ENCODE measurements at regions not wholly inside any gene's neighbourhood (a gene's known extent, or its start where the extent isn't known, plus 50 kb on each side); places are given as distances from the start of the nearest gene placed in this dataset.
A peak's percentile ranks its signal among the peaks of the same experiment; 100 is the strongest.
"Not testable (repeated sequence)": the region's sequence is repeated elsewhere in the genome, so short reads cannot be mapped to it uniquely, and the experiment has no call there.

- H3K27ac ChIP-seq = no peak overlapping the region
- in situ Hi-C loops (cut with HindIII; ENCODE audit: low pct_ligation_motif_present, low sequenced_read_pairs) = no loop called here
- DNase-seq = no peak
- no peak overlapping the region for H3K4me3 ChIP-seq (ENCODE audit: low read depth, low read length)
- no peaks in the 10 kb centered on the region for H3K27me3 ChIP-seq (replicated peaks)
- TF ChIP-seq CTCF (IDR thresholded peaks at IDR 0.05; ENCODE audit: low read depth, low read length, missing control alignments) = no peak
- H3K36me3 ChIP-seq (replicated peaks) = no peaks in the 10 kb centered on the region
Measured at GRCh38 chr17:31778523-31778922, 80.5 kb downstream of the COPRS start.

DNA sequence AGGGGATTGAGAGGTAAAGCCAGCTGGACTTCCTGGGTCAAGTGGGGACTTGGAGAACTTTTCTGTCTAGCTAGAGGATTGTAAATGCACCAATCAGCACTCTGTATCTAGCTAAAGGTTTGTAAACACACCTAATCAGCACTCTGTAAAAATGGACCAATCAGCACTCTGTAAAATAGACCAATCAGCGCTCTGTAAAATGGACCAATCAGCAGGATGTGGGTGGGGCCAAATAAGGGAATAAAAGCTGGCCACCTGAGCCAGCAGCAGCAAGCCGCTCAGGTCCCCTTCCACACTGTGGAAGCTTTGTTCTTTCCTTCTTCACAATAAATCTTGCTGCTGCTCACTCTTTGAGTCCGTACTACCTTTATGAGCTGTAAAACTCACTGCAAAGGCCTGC lies 87.7 kb downstream of the COPRS start:
- H3K27me3 ChIP-seq (replicated peaks); H3K36me3 ChIP-seq (replicated peaks); DNase-seq; in situ Hi-C loops (cut with HindIII; ENCODE audit: low pct_ligation_motif_present, low sequenced_read_pairs); H3K4me3 ChIP-seq (ENCODE audit: low read depth, low read length); H3K27ac ChIP-seq: not testable (repeated sequence)

DNA sequence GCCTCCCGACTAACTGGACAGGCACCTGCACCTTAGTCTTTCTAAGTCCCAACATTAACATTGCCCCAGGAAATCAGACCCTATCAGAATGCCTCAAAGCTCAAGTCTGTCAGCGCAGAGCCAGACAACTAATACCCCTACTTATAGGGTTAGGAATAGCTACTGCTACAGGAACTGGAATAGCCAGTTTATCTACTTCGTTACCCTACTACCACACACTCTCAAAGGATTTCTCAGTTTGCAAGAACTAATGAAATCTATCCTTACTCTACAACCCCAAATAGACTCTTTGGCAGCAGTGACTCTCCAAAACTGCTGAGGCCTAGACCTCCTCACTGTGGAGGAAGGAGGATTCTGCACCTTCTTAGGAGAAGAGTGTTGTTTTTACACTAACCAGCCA lies 88.5 kb downstream of the COPRS start:
- DNase-seq; H3K27me3 ChIP-seq (replicated peaks); in situ Hi-C loops (cut with HindIII; ENCODE audit: low pct_ligation_motif_present, low sequenced_read_pairs); H3K4me3 ChIP-seq (ENCODE audit: low read depth, low read length); H3K36me3 ChIP-seq (replicated peaks); H3K27ac ChIP-seq: not testable (repeated sequence)

DNA sequence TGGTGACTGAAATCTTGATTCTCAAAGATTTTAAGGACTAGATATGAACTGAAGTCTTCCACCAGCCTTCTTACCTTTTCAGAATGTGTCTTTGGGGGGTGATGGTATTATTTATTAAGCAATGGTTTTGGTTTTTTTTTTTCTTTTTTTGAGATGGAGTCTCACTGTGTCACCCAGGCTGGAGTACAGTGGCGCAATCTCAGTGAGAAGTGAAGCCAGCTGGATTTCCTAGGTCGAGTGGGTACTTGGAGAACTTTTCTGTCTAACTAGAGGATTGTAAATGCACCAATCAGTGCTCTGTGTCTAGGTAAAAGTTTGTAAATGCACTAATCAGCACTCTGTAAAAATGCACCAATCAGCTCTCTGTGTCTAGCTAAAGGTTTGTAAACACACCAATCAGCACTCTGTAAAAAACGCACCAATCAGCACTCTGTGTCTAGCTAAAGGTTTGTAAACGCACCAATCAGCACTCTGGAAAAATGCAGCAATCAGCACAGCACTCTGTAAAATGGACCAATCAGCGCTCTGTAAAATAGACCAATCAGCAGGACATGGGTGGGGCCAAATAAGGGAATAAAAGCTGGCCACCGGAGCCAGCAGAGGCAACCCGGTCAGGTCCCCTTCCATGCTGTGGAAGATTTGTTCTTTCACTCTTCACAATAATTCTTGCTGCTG lies 97.1 kb downstream of the COPRS start:
- H3K27ac ChIP-seq; H3K36me3 ChIP-seq (replicated peaks); H3K4me3 ChIP-seq (ENCODE audit: low read depth, low read length); H3K27me3 ChIP-seq (replicated peaks); in situ Hi-C loops (cut with HindIII; ENCODE audit: low pct_ligation_motif_present, low sequenced_read_pairs); DNase-seq: not testable (repeated sequence)

DNA sequence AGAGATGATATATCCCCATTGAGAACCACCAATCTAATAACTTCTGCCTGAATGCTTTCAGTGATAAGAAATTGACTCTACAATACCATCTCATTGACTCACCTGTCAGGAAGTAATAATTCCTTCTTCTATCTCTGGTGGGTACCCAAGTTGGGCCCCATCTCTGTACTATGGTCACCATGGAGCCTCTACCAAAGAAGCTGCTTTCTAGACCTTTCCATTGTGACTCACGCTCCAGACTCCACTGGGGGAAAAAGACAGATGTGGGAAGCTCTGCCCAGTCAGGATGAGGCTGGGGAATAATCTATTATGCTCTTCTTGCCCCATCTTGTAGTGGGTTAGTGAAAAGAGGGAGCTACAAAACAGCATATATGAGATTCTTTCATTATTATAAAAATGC lies 100.4 kb downstream of the COPRS start:
- TF ChIP-seq CTCF (IDR thresholded peaks at IDR 0.05; ENCODE audit: low read depth, low read length, missing control alignments) = no peak
- H3K27me3 ChIP-seq (replicated peaks) = no peaks in the 10 kb centered on the region
- DNase-seq = no peak
- H3K27ac ChIP-seq = no peak overlapping the region
- H3K36me3 ChIP-seq (replicated peaks) = no peaks in the 10 kb centered on the region
- in situ Hi-C loops (cut with HindIII; ENCODE audit: low pct_ligation_motif_present, low sequenced_read_pairs) = no loop called here
- no peak overlapping the region for H3K4me3 ChIP-seq (ENCODE audit: low read depth, low read length)

DNA sequence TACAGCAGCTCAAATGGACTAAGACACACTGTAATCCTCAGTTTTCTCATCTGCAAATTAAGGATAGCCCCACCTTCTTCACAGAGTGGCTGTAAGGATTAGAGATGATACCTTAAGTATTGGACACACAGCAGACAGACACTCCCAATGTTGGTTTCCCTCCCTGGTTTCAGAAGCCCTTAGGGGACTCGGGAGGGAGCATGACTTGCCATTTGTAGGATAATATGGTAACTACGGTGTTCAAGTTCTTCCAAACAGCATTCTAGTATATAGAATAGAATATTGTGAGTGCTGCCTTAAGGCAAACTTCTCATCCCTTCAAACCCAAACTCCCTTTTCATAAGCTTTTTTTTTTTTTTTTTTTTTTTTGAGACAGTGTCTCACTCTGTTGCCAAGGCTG lies 101.9 kb downstream of the COPRS start:
- no peak overlapping the region for H3K4me3 ChIP-seq (ENCODE audit: low read depth, low read length)
- in situ Hi-C loops (cut with HindIII; ENCODE audit: low pct_ligation_motif_present, low sequenced_read_pairs) = no loop called here
- no peak for TF ChIP-seq CTCF (IDR thresholded peaks at IDR 0.05; ENCODE audit: low read depth, low read length, missing control alignments)
- no peak for DNase-seq
- no peak overlapping the region for H3K27ac ChIP-seq
- H3K36me3 ChIP-seq (replicated peaks) = no peaks in the 10 kb centered on the region
- no peaks in the 10 kb centered on the region for H3K27me3 ChIP-seq (replicated peaks)

DNA sequence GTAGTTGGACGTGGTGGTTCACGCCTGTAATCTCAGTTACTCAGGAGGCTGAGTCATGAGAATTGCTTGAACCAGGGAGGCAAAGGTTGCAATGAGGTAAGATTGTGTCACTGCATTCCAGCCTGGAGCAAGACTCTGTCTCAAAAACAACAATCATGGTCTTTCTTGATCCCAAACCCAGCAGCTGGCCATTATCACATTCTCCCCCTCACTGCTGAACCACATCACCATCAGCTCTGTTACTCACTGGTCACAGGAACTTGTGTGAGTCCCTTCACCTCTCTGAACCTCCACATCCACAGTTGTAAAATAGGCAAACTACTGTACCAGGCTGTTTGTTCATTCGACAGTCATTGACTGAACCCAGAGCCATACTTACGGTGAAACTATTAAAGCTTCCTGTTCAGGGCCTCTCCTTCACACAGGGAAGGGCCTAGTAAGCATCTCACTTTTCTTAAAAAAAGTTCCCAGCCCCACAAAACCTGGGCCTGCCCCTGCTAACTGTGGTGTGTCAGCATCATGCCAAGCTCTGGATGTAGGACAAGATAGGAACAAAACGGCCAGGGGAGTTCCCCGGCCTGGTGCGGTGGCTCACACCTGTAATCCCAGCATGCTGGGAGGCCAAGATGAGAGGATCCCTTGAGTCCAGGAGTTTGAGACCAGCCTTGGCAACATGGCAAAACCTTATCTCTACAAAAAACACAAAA lies 104.7 kb downstream of the COPRS start:
- H3K27ac ChIP-seq = peak overlapping the region; percentile 78
- in situ Hi-C loops (cut with HindIII; ENCODE audit: low pct_ligation_motif_present, low sequenced_read_pairs) = no loop called here
- H3K27me3 ChIP-seq (replicated peaks) = no peaks in the 10 kb centered on the region
- peak; percentile 90 for DNase-seq
- no peak for TF ChIP-seq CTCF (IDR thresholded peaks at IDR 0.05; ENCODE audit: low read depth, low read length, missing control alignments)
- H3K36me3 ChIP-seq (replicated peaks) = no peaks in the 10 kb centered on the region
- no peak overlapping the region for H3K4me3 ChIP-seq (ENCODE audit: low read depth, low read length)
